Sigmoid colon (tissue), 6 donors: ENCODE measurements at regions not wholly inside any gene's neighbourhood (a gene's known extent, or its start where the extent isn't known, plus 50 kb on each side); places are given as distances from the start of the nearest gene placed in this dataset.

ENCODE experiments used
- DNase-seq: peaks from one replicate; pipeline ENCODE4 v3.0.0-alpha.2; 2019
- H3K27ac ChIP-seq, 4 donors: fragments of 200-600 bp; sonication (generic); one replicate each; pipeline ENCODE4 v1.5.1; 2016 to 2019; ENCODE audit warnings: mild to moderate bottlenecking in 1 of 4
- H3K27me3 ChIP-seq, 3 donors: fragments of 200-600 bp; sonication (generic); one replicate each; pipeline ENCODE4 v1.5.1; 2019; ENCODE audit warnings: mild to moderate bottlenecking in 1 of 3
- H3K36me3 ChIP-seq, 4 donors: fragments of 200-600 bp; sonication (generic); one replicate each; pipeline ENCODE4 v1.5.1; 2016 to 2019
- H3K4me1 ChIP-seq, 4 donors: fragments of 200-600 bp; sonication (generic); one replicate each; pipeline ENCODE4 v1.5.1; 2017 to 2019
- H3K4me3 ChIP-seq, 4 donors: fragments of 200-600 bp; sonication (generic); one replicate each; pipeline ENCODE4 v1.5.1; 2017 to 2019; ENCODE audit warnings: mild to moderate bottlenecking in 2 of 4, moderate library complexity in 1 of 4
- H3K9me3 ChIP-seq, 4 donors: fragments of 200-600 bp in 3 of 4; sonication (generic) in 3 of 4; one replicate each; pipeline versions ENCODE4 v1.5.1 to v1.6.1; 2013 to 2019
- EP300 ChIP-seq, 4 donors: sonication (generic); formaldehyde crosslinking; IDR thresholded peaks; one replicate each; pipeline ENCODE4 v1.6.1; 2017; ENCODE audit warnings: antibody characterized with exemption in 4 of 4
- POLR2A ChIP-seq, 2 donors: fragments of 450-650 bp; IDR thresholded peaks; one replicate each; pipeline ENCODE4 v1.6.1; 2016; ENCODE audit warnings: antibody characterized with exemption in 2 of 2, mild to moderate bottlenecking in 2 of 2, moderate library complexity in 2 of 2
- POLR2AphosphoS5 ChIP-seq, 4 donors: sonication (generic); formaldehyde crosslinking; IDR thresholded peaks; one replicate each; pipeline ENCODE4 v1.6.1; 2017; ENCODE audit warnings: antibody characterized with exemption in 4 of 4
- WGBS, 2 donors: extraction: QIAGEN DNeasy Blood & Tissue Kit; methylation state at CpG; one replicate each; pipeline ENCODE4 v1.1.7; 2013; 5-methylcytosine and 5-hydroxymethylcytosine counted together
- intact Hi-C: fragments of 100-400 bp; cut with DNase I; formaldehyde crosslinking; loops from one replicate; pipeline ENCODE4 v1.15.1; 2023
- TF ChIP-seq, protein P1 (sequence below), 4 experiments: fragments of 450-650 bp in 3 of 4; fragments of 200-600 bp in 1 of 4; IDR thresholded peaks; one replicate each; pipeline ENCODE4 v1.5.1; 2016 to 2019; ENCODE audit warnings: antibody characterized with exemption in 4 of 4, mild to moderate bottlenecking in 3 of 4, moderate library complexity in 2 of 4
- donor health status: healthy with polysubstance abuse.
- donor health status: healthy.

DNA sequence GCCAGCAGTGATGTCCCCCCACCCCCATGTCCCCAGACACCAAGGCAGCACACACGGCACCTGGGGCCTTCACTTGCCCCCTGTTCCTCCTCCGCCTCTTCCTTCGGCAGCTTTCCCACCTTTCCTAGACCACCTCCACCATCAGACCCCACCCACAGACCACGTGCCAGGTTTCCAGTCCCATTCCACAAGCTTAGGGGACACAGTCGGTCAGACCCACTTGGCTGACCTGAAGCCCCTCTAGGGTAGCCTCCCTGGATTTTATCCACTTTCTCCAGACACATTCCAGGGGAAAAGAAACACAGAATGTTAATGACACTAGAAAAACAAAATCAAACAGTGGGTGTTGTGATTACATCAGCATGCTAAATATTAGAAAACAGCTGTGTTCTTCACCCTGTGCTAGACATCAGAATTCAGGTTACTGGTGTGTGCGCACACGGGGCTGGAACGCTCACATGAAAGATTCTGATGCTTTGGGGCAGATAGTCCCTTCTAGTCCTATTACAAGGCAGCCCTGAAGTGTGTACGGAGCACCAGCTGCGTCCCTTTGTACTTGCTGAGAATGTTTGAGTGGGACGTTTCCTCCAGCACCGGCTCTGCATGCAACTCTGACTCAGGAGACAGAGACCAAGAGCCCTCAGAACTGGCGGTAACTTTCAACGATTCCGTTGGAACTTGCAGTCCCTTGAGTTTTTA, 75.5 kb upstream of the PPP2R2D start:
- 45 to 46% methylated on average over 15 of the region's 15 CpGs for WGBS, 2 donors
- DNase-seq: peak; percentile 25
- TF ChIP-seq POLR2A (IDR thresholded peaks at IDR 0.05) (no peak), POLR2AphosphoS5 (IDR thresholded peaks at IDR 0.05) (no peak), EP300 (IDR thresholded peaks at IDR 0.05) (no peak)
- TF ChIP-seq, protein P1, sequence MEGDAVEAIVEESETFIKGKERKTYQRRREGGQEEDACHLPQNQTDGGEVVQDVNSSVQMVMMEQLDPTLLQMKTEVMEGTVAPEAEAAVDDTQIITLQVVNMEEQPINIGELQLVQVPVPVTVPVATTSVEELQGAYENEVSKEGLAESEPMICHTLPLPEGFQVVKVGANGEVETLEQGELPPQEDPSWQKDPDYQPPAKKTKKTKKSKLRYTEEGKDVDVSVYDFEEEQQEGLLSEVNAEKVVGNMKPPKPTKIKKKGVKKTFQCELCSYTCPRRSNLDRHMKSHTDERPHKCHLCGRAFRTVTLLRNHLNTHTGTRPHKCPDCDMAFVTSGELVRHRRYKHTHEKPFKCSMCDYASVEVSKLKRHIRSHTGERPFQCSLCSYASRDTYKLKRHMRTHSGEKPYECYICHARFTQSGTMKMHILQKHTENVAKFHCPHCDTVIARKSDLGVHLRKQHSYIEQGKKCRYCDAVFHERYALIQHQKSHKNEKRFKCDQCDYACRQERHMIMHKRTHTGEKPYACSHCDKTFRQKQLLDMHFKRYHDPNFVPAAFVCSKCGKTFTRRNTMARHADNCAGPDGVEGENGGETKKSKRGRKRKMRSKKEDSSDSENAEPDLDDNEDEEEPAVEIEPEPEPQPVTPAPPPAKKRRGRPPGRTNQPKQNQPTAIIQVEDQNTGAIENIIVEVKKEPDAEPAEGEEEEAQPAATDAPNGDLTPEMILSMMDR (IDR thresholded peaks at IDR 0.05): no peak
- H3K4me1 ChIP-seq: no peaks in the 10 kb centered on the region
- H3K9me3 ChIP-seq: no peaks in the 10 kb centered on the region
- no peak overlapping the region for H3K4me3 ChIP-seq
- intact Hi-C loops: no loop called here
- H3K27ac ChIP-seq: no peak overlapping the region
- peaks cover 0 to 23% (median 0%) of the 10 kb centered on the region in 3 donors for H3K27me3 ChIP-seq
- H3K36me3 ChIP-seq: no peaks in the 10 kb centered on the region

DNA sequence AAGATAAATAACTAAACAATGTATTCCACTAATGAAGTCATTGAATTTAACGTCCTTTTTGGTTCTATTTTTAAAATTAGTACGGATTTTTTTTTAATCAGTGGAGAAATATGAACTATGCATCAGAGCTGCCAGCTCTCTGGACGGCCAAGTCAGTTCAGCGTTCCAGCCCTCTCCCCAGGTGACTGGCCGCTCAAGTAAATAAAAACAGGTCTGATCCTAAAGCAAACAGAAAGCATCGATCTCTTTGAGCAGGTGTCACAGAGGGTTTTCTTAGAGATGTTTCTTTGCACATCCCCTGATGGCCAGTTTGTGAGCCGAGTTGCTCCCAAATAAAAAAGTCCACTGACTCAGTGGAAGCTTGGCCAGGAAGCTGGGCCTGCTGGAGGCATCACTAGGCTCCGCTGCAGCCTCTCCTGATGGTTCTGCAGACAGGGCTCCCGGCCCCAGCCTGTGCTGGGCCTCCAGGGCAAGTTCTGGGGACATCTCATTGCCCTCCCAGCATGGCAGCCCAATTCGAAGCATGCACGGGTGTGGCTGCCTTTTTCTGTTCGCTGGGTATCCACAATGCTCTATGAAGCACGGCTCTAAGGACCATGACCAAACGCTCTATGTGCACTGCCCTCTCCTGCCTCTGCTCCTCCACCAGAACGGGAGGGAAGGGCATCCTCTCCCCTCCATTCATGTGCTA, 74.7 kb upstream of the PPP2R2D start:
- H3K36me3 ChIP-seq: no peaks in the 10 kb centered on the region
- no peak overlapping the region for H3K27ac ChIP-seq
- 59 to 73% methylated on average over 15 of the region's 15 CpGs for WGBS, 2 donors
- H3K4me1 ChIP-seq: no peaks in the 10 kb centered on the region
- intact Hi-C loops: no loop called here
- peaks cover 0 to 26% (median 0%) of the 10 kb centered on the region in 3 donors for H3K27me3 ChIP-seq
- no peak for TF ChIP-seq EP300 (IDR thresholded peaks at IDR 0.05)
- TF ChIP-seq, protein P1 (IDR thresholded peaks at IDR 0.05): no peak
- no peak overlapping the region for H3K4me3 ChIP-seq
- no peaks in the 10 kb centered on the region for H3K9me3 ChIP-seq
- peak; percentile 32 for DNase-seq

DNA sequence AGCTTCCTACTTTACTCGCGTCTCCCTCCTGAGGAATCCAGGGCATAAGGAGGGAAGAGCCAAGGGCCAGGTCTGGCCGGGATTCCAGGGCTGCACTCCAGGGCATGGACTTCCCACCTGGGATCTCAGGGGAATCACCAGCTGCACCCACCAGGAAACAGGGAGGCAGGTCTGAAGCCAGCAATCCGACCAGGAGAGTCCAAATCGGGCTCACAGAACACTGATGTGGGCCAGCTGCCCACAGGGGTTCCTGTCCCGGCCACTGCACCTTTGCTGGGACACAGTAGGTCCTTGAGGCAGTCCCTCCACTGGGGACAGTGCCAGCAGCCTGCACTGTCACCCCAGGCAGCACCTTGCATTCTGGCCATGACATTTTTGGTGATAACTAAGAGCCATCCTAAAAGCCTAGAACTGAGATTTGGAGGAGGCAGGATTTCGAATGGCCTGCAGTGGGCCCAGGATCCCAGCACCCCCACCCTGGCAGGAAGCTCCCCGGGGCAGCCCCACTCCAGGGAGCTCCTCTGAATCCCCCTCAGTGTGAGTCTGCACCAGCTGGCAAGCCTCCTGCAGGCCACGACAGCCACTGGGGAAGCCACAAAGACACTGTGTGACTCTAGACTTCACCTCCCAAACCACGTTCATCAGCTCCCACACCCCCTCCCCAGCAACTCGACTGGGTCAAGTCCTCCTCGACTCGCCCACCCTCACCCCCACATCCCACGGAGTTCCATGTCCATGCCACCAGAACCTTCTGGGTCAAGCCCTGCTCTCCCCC, 71.5 kb upstream of the PPP2R2D start:
- Histone ChIP-seq H3K9me3 (no peaks in the 10 kb centered on the region), H3K36me3 (no peaks in the 10 kb centered on the region), H3K4me1 (no peaks in the 10 kb centered on the region), H3K27ac (no peak overlapping the region), H3K27me3 (peaks cover 0 to 34% (median 0%) of the 10 kb centered on the region in 3 donors), H3K4me3 (no peak overlapping the region)
- DNase-seq: peak; percentile 48
- WGBS, 2 donors: 78 to 80% methylated on average over 14 of the region's 14 CpGs
- intact Hi-C loops: no loop called here
- TF ChIP-seq POLR2A (IDR thresholded peaks at IDR 0.05) (no peak), POLR2AphosphoS5 (IDR thresholded peaks at IDR 0.05) (no peak), EP300 (IDR thresholded peaks at IDR 0.05) (no peak)

DNA sequence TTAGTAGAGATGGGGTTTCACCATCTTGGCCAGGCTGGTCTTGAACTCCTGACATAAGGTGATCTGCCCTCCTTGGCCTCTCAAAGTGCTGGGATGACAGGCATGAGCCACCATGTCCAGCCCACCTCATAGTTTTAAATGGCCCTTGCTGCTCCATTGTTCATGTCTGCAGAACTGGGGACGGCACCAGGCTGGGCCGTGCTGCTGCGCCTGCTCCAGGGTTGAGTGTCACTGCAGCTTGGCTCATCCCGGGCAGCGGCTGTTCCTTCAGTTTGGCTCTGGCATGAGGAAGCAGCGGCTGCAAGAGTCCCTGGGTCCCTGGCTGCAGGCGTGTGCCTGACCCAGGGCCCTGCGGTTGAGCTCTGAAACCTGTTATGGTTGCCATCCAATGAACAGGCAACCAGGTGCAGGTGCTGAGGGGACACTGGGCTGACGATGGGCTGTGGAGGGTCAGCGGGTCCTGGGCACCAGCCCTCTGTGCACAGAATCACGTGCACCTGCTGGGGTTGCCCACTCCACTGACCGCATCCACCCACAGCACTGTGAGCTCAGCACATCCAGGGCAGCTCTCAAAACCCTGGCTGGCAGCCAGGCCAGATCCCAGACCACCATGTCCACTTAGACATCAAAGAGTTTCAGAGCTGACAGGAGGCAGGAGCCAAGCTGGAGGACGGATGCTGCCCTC, 70.2 kb upstream of the PPP2R2D start:
- WGBS, 2 donors: 88% methylated on average over 13 of the region's 13 CpGs
- H3K36me3 ChIP-seq: no peaks in the 10 kb centered on the region

More for the DNA sequence above, 70.2 kb upstream of the PPP2R2D start:
- Histone ChIP-seq H3K4me1 (no peaks in the 10 kb centered on the region), H3K9me3 (peaks cover 0 to 2% (median 0%) of the 10 kb centered on the region in 4 donors), H3K4me3 (no peak overlapping the region), H3K27ac (no peak overlapping the region), H3K27me3 (peaks cover 0 to 35% (median 0%) of the 10 kb centered on the region in 3 donors)
- intact Hi-C loops: no loop called here
- TF ChIP-seq, protein P1 (IDR thresholded peaks at IDR 0.05): no peak
- TF ChIP-seq POLR2A (IDR thresholded peaks at IDR 0.05): no peak
- no peak for TF ChIP-seq EP300 (IDR thresholded peaks at IDR 0.05)
- no peak for TF ChIP-seq POLR2AphosphoS5 (IDR thresholded peaks at IDR 0.05)
- DNase-seq: peak; percentile 59
